ENCODE measurements at regions not wholly inside any gene's neighbourhood (a gene's known extent, or its start where the extent isn't known, plus 50 kb on each side); places are given as distances from the start of the nearest gene placed in this dataset.

- in situ Hi-C loops (cut with HindIII; ENCODE audit: low sequenced_read_pairs): no loop called here
Measured at GRCh38 chr18:24924066-24924716, 427.8 kb downstream of the ZNF521 start.

- in situ Hi-C loops (cut with HindIII; ENCODE audit: low sequenced_read_pairs): no loop called here
Measured at GRCh38 chr18:24926649-24927048, 425.3 kb downstream of the ZNF521 start.

GRCh38 chr18:24928301-24928878 lies 423.6 kb downstream of the ZNF521 start:
- in situ Hi-C loops (cut with HindIII; ENCODE audit: low sequenced_read_pairs): no loop called here

GRCh38 chr18:24930478-24930877 lies 421.5 kb downstream of the ZNF521 start:
- in situ Hi-C loops (cut with HindIII; ENCODE audit: low sequenced_read_pairs): no loop called here

GRCh38 chr18:24930971-24931370 lies 421.0 kb downstream of the ZNF521 start:
- in situ Hi-C loops (cut with HindIII; ENCODE audit: low sequenced_read_pairs): no loop called here

GRCh38 chr18:24933345-24933744 lies 418.6 kb downstream of the ZNF521 start:
- in situ Hi-C loops (cut with HindIII; ENCODE audit: low sequenced_read_pairs): no loop called here

- in situ Hi-C loops (cut with HindIII; ENCODE audit: low sequenced_read_pairs): no loop called here
Measured at GRCh38 chr18:24934258-24934932, 417.6 kb downstream of the ZNF521 start.

- in situ Hi-C loops (cut with HindIII; ENCODE audit: low sequenced_read_pairs): no loop called here
Measured at GRCh38 chr18:24935008-24935407, 417.0 kb downstream of the ZNF521 start.

GRCh38 chr18:24935896-24936295 lies 416.1 kb downstream of the ZNF521 start:
- in situ Hi-C loops (cut with HindIII; ENCODE audit: low sequenced_read_pairs): no loop called here

GRCh38 chr18:24936691-24937090 lies 415.3 kb downstream of the ZNF521 start:
- in situ Hi-C loops (cut with HindIII; ENCODE audit: low sequenced_read_pairs): no loop called here

GRCh38 chr18:24937639-24938275 lies 414.2 kb downstream of the ZNF521 start:
- in situ Hi-C loops (cut with HindIII; ENCODE audit: low sequenced_read_pairs): no loop called here

GRCh38 chr18:24940416-24940815 lies 411.6 kb downstream of the ZNF521 start:
- in situ Hi-C loops (cut with HindIII; ENCODE audit: low sequenced_read_pairs): no loop called here

- in situ Hi-C loops (cut with HindIII; ENCODE audit: low sequenced_read_pairs): no loop called here
Measured at GRCh38 chr18:24941174-24941951, 410.6 kb downstream of the ZNF521 start.

GRCh38 chr18:24942144-24942543 lies 409.8 kb downstream of the ZNF521 start:
- in situ Hi-C loops (cut with HindIII; ENCODE audit: low sequenced_read_pairs): no loop called here

- in situ Hi-C loops (cut with HindIII; ENCODE audit: low sequenced_read_pairs): no loop called here
Measured at GRCh38 chr18:24947521-24948305, 404.3 kb downstream of the ZNF521 start.

GRCh38 chr18:24949908-24950307 lies 402.1 kb downstream of the ZNF521 start:
- in situ Hi-C loops (cut with HindIII; ENCODE audit: low sequenced_read_pairs): no loop called here

GRCh38 chr18:24954341-24954740 lies 397.6 kb downstream of the ZNF521 start:
- in situ Hi-C loops (cut with HindIII; ENCODE audit: low sequenced_read_pairs): no loop called here

- in situ Hi-C loops (cut with HindIII; ENCODE audit: low sequenced_read_pairs): no loop called here
Measured at GRCh38 chr18:24958001-24958400, 394.0 kb downstream of the ZNF521 start.

- in situ Hi-C loops (cut with HindIII; ENCODE audit: low sequenced_read_pairs): no loop called here
Measured at GRCh38 chr18:24959051-24959476, 392.9 kb downstream of the ZNF521 start.

GRCh38 chr18:24964216-24964615 lies 387.8 kb downstream of the ZNF521 start:
- in situ Hi-C loops (cut with HindIII; ENCODE audit: low sequenced_read_pairs): no loop called here
